GM12878 (cell line): ENCODE measurements at regions not wholly inside any gene's neighbourhood (a gene's known extent, or its start where the extent isn't known, plus 50 kb on each side); places are given as distances from the start of the nearest gene placed in this dataset.

Experiments used
- GABPA ChIP-seq: IDR thresholded peaks from 2 replicates; pipeline ENCODE4 v1.6.1; 2014; ENCODE audit warnings: antibody characterized with exemption, low read depth, mild to moderate bottlenecking, inconsistent platforms
- PML ChIP-seq: IDR thresholded peaks from 2 replicates; pipeline ENCODE4 v1.6.1; 2012; ENCODE audit warnings: low read length, inconsistent platforms
- POLR2A ChIP-seq: IDR thresholded peaks from 2 replicates; pipeline ENCODE4 v1.6.1; 2011; ENCODE audit warnings: low read depth, mild to moderate bottlenecking, low read length
- SMC3 ChIP-seq: IDR thresholded peaks from 2 replicates; pipeline ENCODE4 v1.6.1; 2011; ENCODE audit warnings: low read length, improper control_type of control experiment, borderline replicate concordance
- STAT3 ChIP-seq: IDR thresholded peaks from 2 replicates; pipeline ENCODE4 v1.6.1; 2011; ENCODE audit warnings: low read depth, low read length, improper control_type of control experiment
- ZBTB4 ChIP-seq: fragments of 450-650 bp; formaldehyde crosslinking; IDR thresholded peaks from 2 replicates; pipeline ENCODE4 v1.4.0; 2022; ENCODE audit warnings: mild to moderate bottlenecking, moderate library complexity
- TF ChIP-seq, protein P1 (sequence below): fragments of 450-650 bp; formaldehyde crosslinking; IDR thresholded peaks from 2 replicates; pipeline ENCODE4 v1.5.0; 2022; ENCODE audit warnings: mild to moderate bottlenecking, missing genetic modification characterization

DNA sequence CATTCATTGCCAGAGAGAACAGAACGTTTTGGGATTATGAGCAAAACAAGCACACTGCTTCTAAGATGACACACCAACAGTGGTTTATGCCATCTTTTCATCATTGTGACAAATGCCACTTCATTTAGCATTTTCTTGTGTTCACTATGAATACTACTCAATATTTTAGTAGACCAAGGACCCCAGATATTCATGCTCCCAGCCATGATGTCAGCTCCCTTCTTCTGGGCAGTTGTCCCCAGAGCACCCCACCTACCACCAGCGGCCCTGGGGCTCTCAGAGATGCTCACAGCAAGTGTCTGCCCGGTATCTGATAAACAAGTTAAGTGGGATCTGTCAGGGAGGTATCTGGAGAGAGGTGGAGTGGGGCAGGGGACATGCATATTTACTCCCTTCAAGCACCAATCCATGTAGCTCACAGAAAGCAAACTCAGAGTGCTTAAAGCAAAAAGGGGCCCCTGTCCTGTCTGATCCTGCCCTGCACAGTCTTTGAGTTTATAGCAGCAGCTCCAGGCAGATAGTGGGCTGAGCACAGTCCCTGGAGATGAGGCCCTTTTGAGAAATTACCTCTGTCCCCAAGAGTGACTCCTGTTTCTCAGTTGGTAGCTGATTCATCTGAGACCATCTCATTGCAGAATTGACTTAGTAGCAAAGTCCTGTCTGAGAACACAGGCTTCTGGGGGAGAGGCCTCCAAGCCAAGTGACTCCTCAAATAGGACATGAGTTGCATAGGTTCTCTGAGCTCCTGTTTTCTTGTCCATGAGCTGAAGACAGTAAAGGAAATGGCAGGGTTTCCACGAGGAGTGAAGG lies 281.8 kb upstream of the KLF6 start (continued):
- TF ChIP-seq, protein P1, sequence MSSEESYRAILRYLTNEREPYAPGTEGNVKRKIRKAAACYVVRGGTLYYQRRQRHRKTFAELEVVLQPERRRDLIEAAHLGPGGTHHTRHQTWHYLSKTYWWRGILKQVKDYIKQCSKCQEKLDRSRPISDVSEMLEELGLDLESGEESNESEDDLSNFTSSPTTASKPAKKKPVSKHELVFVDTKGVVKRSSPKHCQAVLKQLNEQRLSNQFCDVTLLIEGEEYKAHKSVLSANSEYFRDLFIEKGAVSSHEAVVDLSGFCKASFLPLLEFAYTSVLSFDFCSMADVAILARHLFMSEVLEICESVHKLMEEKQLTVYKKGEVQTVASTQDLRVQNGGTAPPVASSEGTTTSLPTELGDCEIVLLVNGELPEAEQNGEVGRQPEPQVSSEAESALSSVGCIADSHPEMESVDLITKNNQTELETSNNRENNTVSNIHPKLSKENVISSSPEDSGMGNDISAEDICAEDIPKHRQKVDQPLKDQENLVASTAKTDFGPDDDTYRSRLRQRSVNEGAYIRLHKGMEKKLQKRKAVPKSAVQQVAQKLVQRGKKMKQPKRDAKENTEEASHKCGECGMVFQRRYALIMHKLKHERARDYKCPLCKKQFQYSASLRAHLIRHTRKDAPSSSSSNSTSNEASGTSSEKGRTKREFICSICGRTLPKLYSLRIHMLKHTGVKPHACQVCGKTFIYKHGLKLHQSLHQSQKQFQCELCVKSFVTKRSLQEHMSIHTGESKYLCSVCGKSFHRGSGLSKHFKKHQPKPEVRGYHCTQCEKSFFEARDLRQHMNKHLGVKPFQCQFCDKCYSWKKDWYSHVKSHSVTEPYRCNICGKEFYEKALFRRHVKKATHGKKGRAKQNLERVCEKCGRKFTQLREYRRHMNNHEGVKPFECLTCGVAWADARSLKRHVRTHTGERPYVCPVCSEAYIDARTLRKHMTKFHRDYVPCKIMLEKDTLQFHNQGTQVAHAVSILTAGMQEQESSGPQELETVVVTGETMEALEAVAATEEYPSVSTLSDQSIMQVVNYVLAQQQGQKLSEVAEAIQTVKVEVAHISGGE (CRISPR knock-in tag), result no peak
- TF ChIP-seq ZBTB4 (no peak), POLR2A (no peak), STAT3 (no peak), GABPA (no peak), SMC3 (no peak), PML (no peak)
